ENCODE measurements at regions not wholly inside any gene's neighbourhood (a gene's known extent, or its start where the extent isn't known, plus 50 kb on each side); places are given as distances from the start of the nearest gene placed in this dataset.

DNA sequence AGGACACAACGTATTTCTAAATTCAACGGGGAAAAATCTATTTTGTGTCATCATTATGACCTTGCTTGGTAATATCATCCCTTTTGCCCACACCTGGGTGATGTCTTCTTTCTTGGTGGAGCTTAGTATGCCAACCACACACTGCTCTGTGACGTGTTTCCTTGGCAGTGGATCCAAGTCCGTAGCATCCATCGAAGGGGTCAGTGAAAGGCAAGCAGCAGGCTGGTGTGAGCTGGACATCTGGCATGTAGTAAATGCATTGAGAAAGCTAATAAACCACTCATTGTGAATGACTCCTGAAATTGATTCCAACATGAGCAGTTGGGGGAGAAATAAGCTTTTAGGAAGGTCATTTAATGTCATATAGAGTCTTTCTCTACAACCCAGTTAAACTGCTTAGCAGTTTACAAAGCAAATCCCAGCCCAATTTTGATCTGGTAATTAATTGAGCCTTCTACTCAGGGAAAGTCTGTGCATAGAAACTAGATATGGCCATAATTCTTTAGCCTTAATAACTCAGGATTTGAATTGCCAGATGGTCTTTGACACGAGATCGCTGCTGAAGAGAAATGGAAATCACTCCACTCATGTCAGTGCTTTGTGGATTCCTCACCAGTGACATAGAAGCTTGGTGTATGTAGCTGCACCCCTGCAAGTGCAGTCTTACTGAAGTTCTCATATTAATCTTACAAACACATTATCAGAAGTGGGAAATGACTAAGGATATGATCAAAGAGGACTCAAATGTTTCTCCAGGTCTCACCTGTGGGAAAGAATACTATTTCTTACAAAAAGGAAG lies 494.8 kb downstream of the CMPK2 start:
- H3K4me1 ChIP-seq (replicated peaks in 1 of 4; ENCODE audit: control insufficient read depth in 3 of 4, insufficient read depth in 4 of 4, low read length in 3 of 4), result no peaks in the 10 kb centered on the region
- no peak overlapping the region for H2BK20ac ChIP-seq (ENCODE audit: low read length)
- H3K79me1 ChIP-seq (ENCODE audit: low read depth, low read length), result no peaks in the 10 kb centered on the region
- H4K5ac ChIP-seq (ENCODE audit: insufficient read length, low read depth, low read length), result no peak overlapping the region
- no peak overlapping the region for H3K4me2 ChIP-seq (ENCODE audit: insufficient read depth in 1 of 2, low read depth in 2 of 2, low read length in 2 of 2)
- no peak overlapping the region for H2AFZ ChIP-seq (ENCODE audit: low read length)
- no peaks in the 10 kb centered on the region for H3K27me3 ChIP-seq (replicated peaks in 1 of 4; ENCODE audit: control insufficient read depth in 3 of 4, extremely low read depth in 1 of 4, insufficient read depth in 3 of 4, low read length in 3 of 4)
- no peak overlapping the region for H2BK12ac ChIP-seq (ENCODE audit: low read depth, low read length)
- no peak overlapping the region for H3K9ac ChIP-seq (replicated peaks in 1 of 4; ENCODE audit: extremely low read depth in 1 of 4, low read depth in 3 of 4, low read length in 3 of 4)
- H4K91ac ChIP-seq (replicated peaks; ENCODE audit: insufficient read length, low read length), result no peak overlapping the region
- no peak overlapping the region for H3K4ac ChIP-seq (replicated peaks; ENCODE audit: insufficient read length, low read depth, low read length)
- no peaks in the 10 kb centered on the region for H4K20me1 ChIP-seq (replicated peaks in 1 of 2; ENCODE audit: control insufficient read depth in 1 of 2, insufficient read depth in 2 of 2, low read length in 2 of 2)
- no peak overlapping the region for H3K56ac ChIP-seq (replicated peaks; ENCODE audit: insufficient read length, low read depth, low read length)
- H3K36me3 ChIP-seq (ENCODE audit: control insufficient read depth in 2 of 4, insufficient read depth in 4 of 4, low read length in 3 of 4), result no peaks in the 10 kb centered on the region
- H3K27ac ChIP-seq (ENCODE audit: low read depth, low read length), result no peak overlapping the region
- POLR2A ChIA-PET (ENCODE audit: partially characterized antibody), result no interaction called here
- no peak overlapping the region for H2BK15ac ChIP-seq (ENCODE audit: low read length)
- 97% methylated on average over 7 of the region's 7 CpGs; no CpG with 5 or more reads in 1 of the 2 experiments for WGBS, 2 experiments (ENCODE audit: extremely low coverage in 1 of 2, insufficient coverage in 1 of 2, insufficient read length in 1 of 2, insufficient replicate concordance in 2 of 2, low coverage in 1 of 2, low lambda C conversion rate in 2 of 2, missing lambda C conversion rate in 1 of 2)
- CTCF ChIA-PET (ENCODE audit: partially characterized antibody), result interaction anchor here (0.6 kb wide), 1 partner anchor 270 kb away, joined by 3 read pairs; no protein-coding TSS in a partner anchor
- H2AK5ac ChIP-seq (ENCODE audit: low read depth, low read length), result no peak overlapping the region
- no peak overlapping the region for H3K14ac ChIP-seq (ENCODE audit: insufficient read length)
- H2BK5ac ChIP-seq (ENCODE audit: low read depth, low read length), result no peak overlapping the region
- no peak overlapping the region for H2BK120ac ChIP-seq (replicated peaks; ENCODE audit: low read depth, low read length)
- H3K4me3 ChIP-seq (ENCODE audit: extremely low read depth in 1 of 4, insufficient read depth in 2 of 4, low read depth in 3 of 4, low read length in 4 of 4), result no peak overlapping the region
- no peaks in the 10 kb centered on the region for H3K9me3 ChIP-seq (ENCODE audit: insufficient read depth in 2 of 2, low read depth in 1 of 2, low read length in 1 of 2)
- H3K23me2 ChIP-seq (ENCODE audit: low read depth, low read length), result no peaks in the 10 kb centered on the region
- no peak overlapping the region for H3K23ac ChIP-seq (ENCODE audit: insufficient read length)
- no peak for DNase-seq (ENCODE audit: low read depth in 1 of 2, low spot score in 2 of 2)
- FAIRE-seq, result no peak
- H3K18ac ChIP-seq (ENCODE audit: extremely low read depth, low read length), result no peak overlapping the region
- H3K79me2 ChIP-seq (ENCODE audit: control insufficient read depth in 1 of 2, insufficient read depth in 2 of 2, low read length in 2 of 2), result no peaks in the 10 kb centered on the region
- H4K8ac ChIP-seq (ENCODE audit: extremely low read depth, insufficient read depth, low read length), result no peak overlapping the region
- TF ChIP-seq GTF2F1 (IDR thresholded peaks at IDR 0.05; ENCODE audit: borderline replicate concordance, low read depth, low read length) (no peak), TAF1 (IDR thresholded peaks at IDR 0.05; ENCODE audit: low read depth, low read length) (no peak)

All from H1 (cell line).